Neutrophil (primary cell): ENCODE measurements at regions not wholly inside any gene's neighbourhood (a gene's known extent, or its start where the extent isn't known, plus 50 kb on each side); places are given as distances from the start of the nearest gene placed in this dataset.

ENCODE experiments used
- H3K27ac ChIP-seq: fragments of 200-600 bp; sonication (generic); 2 replicates; pipeline ENCODE4 v1.5.1; 2016; ENCODE audit warnings: mild to moderate bottlenecking, moderate library complexity
- H3K27me3 ChIP-seq: fragments of 200-600 bp; sonication (generic); 2 replicates; pipeline ENCODE4 v1.6.0; 2016; ENCODE audit warnings: mild to moderate bottlenecking
- H3K36me3 ChIP-seq: fragments of 200-600 bp; sonication (generic); 2 replicates; pipeline ENCODE4 v1.5.1; 2017
- H3K4me1 ChIP-seq, 2 experiments: fragments of 200-600 bp in 1 of 2; sonication (generic) in 1 of 2; 1 replicate in 1 of 2; 2 replicates in 1 of 2; pipeline versions ENCODE4 v1.5.1 to v1.6.1; 2013 to 2016; ENCODE audit warnings: low read depth in 1 of 2, low read length in 1 of 2, mild to moderate bottlenecking in 1 of 2, moderate library complexity in 1 of 2; ENCODE audit not compliant: control insufficient read depth in 1 of 2, insufficient read depth in 1 of 2
- H3K4me3 ChIP-seq, 2 experiments: fragments of 200-600 bp in 1 of 2; sonication (generic) in 1 of 2; 1 replicate in 1 of 2; 2 replicates in 1 of 2; pipeline ENCODE4 v1.5.1; 2013 to 2016; ENCODE audit warnings: low read depth in 1 of 2, low read length in 1 of 2, mild to moderate bottlenecking in 1 of 2, moderate library complexity in 1 of 2
- H3K9me3 ChIP-seq: fragments of 200-600 bp; sonication (generic); 2 replicates; pipeline ENCODE4 v1.5.1; 2016
- TF ChIP-seq, protein P1 (sequence below): fragments of 200-600 bp; sonication (generic); IDR thresholded peaks from 2 replicates; pipeline ENCODE4 v1.5.1; 2016; ENCODE audit warnings: antibody characterized with exemption

DNA sequence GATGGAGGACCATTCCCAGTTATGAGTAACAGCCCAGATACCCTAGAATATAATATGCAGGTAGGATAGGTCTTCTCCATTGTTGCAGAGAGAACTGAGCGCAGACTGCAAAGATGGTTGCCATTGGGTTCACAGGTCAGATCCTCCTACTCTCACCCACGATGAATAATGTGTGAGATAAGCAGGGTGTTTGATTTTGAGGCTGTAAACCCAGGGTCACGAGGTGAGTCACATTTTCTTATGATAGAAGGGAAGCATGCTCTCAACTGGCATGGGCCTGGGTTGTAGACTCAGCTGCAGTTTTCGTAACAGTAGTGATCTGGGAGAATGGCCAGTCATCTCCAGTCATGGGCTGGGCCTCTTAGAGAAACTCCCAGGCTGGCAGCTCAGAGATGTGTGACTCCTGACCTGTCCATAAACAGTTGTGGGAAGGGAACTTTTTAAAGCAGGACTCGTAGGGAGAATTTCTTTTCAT lies 74.2 kb downstream of the CD164 start:
- no peaks in the 10 kb centered on the region for H3K36me3 ChIP-seq
- no peaks in the 10 kb centered on the region for H3K27me3 ChIP-seq
- TF ChIP-seq, protein P1, sequence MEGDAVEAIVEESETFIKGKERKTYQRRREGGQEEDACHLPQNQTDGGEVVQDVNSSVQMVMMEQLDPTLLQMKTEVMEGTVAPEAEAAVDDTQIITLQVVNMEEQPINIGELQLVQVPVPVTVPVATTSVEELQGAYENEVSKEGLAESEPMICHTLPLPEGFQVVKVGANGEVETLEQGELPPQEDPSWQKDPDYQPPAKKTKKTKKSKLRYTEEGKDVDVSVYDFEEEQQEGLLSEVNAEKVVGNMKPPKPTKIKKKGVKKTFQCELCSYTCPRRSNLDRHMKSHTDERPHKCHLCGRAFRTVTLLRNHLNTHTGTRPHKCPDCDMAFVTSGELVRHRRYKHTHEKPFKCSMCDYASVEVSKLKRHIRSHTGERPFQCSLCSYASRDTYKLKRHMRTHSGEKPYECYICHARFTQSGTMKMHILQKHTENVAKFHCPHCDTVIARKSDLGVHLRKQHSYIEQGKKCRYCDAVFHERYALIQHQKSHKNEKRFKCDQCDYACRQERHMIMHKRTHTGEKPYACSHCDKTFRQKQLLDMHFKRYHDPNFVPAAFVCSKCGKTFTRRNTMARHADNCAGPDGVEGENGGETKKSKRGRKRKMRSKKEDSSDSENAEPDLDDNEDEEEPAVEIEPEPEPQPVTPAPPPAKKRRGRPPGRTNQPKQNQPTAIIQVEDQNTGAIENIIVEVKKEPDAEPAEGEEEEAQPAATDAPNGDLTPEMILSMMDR = no peak
- H3K4me3 ChIP-seq = no peak overlapping the region
- no peaks in the 10 kb centered on the region for H3K9me3 ChIP-seq
- peaks cover 0 to 9% of the 10 kb centered on the region in 2 experiments for H3K4me1 ChIP-seq
- H3K27ac ChIP-seq = no peak overlapping the region

DNA sequence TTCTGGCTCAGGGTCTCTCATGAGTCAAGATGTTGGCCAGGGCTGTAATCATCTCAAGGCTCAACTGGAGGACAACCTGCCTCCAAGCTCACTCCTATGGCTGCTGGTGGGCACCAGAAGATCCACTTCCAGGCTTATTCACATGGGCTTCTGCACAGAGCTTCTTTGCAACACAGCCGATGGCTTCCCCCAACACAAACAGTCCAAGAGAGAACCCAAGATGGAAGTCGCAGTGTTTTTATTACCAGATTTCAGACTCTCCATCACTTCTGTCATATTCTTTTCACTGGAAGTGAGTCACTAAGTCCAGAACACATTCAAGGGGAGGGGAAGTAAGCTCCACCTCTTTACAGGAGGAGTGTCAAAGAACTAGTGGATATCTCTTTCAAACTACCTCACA lies 75.5 kb downstream of the CD164 start:
- TF ChIP-seq, protein P1 = no peak
- Histone ChIP-seq H3K27me3 (no peaks in the 10 kb centered on the region), H3K36me3 (no peaks in the 10 kb centered on the region), H3K27ac (no peak overlapping the region), H3K4me3 (no peak overlapping the region), H3K9me3 (no peaks in the 10 kb centered on the region), H3K4me1 (peaks cover 0 to 9% of the 10 kb centered on the region in 2 experiments)

DNA sequence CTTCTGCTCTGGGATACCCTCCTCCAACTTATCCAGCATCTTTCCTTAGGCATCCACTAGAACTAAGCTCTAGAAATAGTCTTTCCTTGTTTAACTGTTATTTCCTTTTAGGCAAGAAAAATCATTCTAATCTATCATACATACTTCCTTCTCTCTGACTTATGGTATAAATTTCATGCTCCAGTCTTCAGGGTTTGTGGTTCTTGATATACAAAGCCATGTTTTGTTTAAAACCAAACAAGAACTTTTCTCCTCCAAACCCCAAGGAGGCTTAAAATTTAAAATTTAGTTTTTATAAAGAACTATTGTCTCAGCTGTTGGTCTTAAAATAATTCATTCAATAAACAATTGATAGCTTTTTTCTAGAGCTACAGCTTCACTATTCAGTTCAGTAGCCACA lies 77.2 kb downstream of the CD164 start:
- Histone ChIP-seq H3K9me3 (no peaks in the 10 kb centered on the region), H3K27ac (no peak overlapping the region)

DNA sequence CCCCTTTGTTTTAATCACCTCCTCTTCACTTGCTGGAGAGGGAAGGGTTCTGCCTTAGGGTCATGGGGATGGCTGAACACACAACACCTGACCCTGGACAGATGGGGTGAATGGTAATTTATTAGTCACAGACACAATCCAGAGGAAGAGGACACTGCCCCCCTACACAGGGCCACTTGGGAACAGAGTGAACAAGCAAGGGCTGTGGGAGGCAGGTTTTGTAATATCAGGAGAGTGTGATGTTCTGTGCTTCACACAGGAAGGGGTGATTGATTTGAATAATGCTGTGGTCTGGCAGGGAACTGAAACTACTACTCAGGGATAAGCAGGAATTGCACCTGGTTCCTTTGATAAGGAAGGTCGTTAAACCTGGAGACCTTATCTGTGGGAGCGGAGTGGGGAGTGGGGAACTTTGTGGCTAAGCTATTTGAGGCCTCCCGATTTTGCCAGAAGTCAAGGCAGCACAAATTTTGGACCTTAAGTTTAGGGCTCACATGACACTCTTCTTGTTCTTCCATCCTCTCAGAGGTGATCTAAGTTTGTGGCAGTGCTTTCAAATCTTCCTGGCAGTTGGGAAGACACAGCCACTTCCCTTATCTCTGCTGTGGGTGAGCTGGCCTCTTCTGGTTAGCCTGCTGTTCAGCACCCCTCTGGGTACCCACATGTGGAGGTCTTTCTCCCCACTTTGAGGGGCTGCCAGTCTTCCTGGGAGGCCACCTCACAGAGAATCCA lies 77.8 kb downstream of the CD164 start:
- H3K27ac ChIP-seq = no peak overlapping the region

More for the DNA sequence above, 77.2 kb downstream of the CD164 start:
- Histone ChIP-seq H3K27me3 (no peaks in the 10 kb centered on the region), H3K4me3 (no peak overlapping the region), H3K36me3 (no peaks in the 10 kb centered on the region), H3K4me1 (peaks cover 0 to 9% of the 10 kb centered on the region in 2 experiments)
- TF ChIP-seq, protein P1 = no peak

DNA sequence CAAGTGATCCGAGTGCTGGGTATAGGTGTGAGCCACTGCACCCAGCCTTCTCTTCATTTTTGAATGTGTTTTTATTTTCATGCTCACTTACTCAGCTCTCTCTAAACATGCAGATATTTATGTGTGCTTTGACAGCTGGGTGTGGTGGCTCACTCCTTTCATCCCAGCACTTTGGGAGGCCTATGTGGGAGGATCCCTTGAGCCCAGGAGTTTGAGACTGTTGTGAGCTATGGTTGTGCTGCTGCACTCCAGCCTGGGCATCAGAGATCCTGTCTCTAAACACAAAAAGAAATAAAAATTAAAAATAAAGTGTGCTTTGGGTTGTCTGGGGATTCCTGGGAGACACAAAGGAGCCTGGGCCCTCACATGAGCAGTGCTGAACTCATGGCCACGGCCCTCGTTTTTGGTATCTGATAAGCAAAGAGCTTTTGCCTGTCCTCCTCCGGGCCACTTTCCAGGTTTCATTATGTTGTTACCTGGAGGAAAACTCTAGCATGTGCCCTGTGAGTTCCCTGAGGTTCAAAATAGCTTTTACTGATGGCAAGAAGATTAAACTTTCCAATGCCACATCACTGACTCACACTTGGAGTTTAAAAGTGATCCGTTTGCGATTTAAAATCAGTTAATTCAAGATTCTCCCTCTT lies 78.5 kb downstream of the CD164 start:
- Histone ChIP-seq H3K4me3 (no peak overlapping the region), H3K9me3 (no peaks in the 10 kb centered on the region), H3K27me3 (no peaks in the 10 kb centered on the region), H3K27ac (no peak overlapping the region), H3K4me1 (peaks cover under 1 to 9% of the 10 kb centered on the region in 2 experiments), H3K36me3 (no peaks in the 10 kb centered on the region)
- TF ChIP-seq, protein P1 = no peak

More for the DNA sequence above, 77.8 kb downstream of the CD164 start:
- H3K4me1 ChIP-seq = peaks cover 0 to 9% of the 10 kb centered on the region in 2 experiments
- no peaks in the 10 kb centered on the region for H3K36me3 ChIP-seq
- TF ChIP-seq, protein P1 = no peak
- no peak overlapping the region for H3K4me3 ChIP-seq
- H3K9me3 ChIP-seq = no peaks in the 10 kb centered on the region
- no peaks in the 10 kb centered on the region for H3K27me3 ChIP-seq
